Endothelial cell of umbilical vein (primary cell): ENCODE measurements at regions not wholly inside any gene's neighbourhood (a gene's known extent, or its start where the extent isn't known, plus 50 kb on each side); places are given as distances from the start of the nearest gene placed in this dataset.

ENCODE experiments used
- BruUV-seq: library from RNA; stranded (reverse); fragments of 400-500 nt; replicated peaks from 2 replicates; lab custom pipeline; 2021; lab: Mats Ljungman, UMichigan
- CTCF ChIA-PET: fragments of 300-600, 350-600 bp; sonication (Branson Sonifier 250); formaldehyde crosslinking; loops from one replicate; lab custom pipeline; 2021; ENCODE audit warnings: antibody characterized with exemption, inconsistent platforms; lab: Charles Lee
- POLR2A ChIA-PET: fragments of 300-600, 350-600 bp; sonication (Branson Sonifier 250); formaldehyde crosslinking; loops from one replicate; lab custom pipeline; 2021; ENCODE audit warnings: antibody characterized with exemption, inconsistent platforms; lab: Charles Lee
- DNase-seq: peaks from one replicate; pipeline ENCODE4 v3.0.0-alpha.2; 2011; ENCODE audit warnings: low read depth, low spot score
- FAIRE-seq: peaks from 2 replicates; lab custom pipeline; 2011; peaks lifted over from hg19 to GRCh38; lab: Jason Lieb, UNC
- H2AFZ ChIP-seq: 2 replicates; pipeline ENCODE4 v1.6.0; 2012; ENCODE audit warnings: low read depth, low read length, control low read depth, inconsistent platforms
- H3K27ac ChIP-seq: 2 replicates; pipeline ENCODE4 v1.5.1; 2011; ENCODE audit warnings: low read depth, mild to moderate bottlenecking, control low read depth, low read length, moderate library complexity; ENCODE audit not compliant: insufficient read depth
- H3K27me3 ChIP-seq, 2 experiments: 2 replicates each; pipeline versions ENCODE4 v1.6.0 to v1.6.1; 2011; ENCODE audit warnings: low read length in 2 of 2, mixed read lengths in 1 of 2; ENCODE audit not compliant: control insufficient read depth in 2 of 2, insufficient read depth in 2 of 2
- H3K36me3 ChIP-seq, 2 experiments: 2 replicates in 1 of 2; 3 replicates in 1 of 2; pipeline ENCODE4 v1.5.1; 2011; ENCODE audit warnings: low read length in 2 of 2, mild to moderate bottlenecking in 1 of 2, moderate library complexity in 1 of 2; ENCODE audit not compliant: control insufficient read depth in 2 of 2, insufficient read depth in 2 of 2; ENCODE audit errors: extremely low read depth in 1 of 2
- H3K4me1 ChIP-seq: 3 replicates; pipeline ENCODE4 v1.5.1; 2011; ENCODE audit warnings: mild to moderate bottlenecking, low read length; ENCODE audit not compliant: control insufficient read depth, insufficient read depth; ENCODE audit errors: extremely low read depth
- H3K4me2 ChIP-seq: 2 replicates; pipeline ENCODE4 v1.6.1; 2011; ENCODE audit warnings: low read length, control low read depth, mixed read lengths; ENCODE audit not compliant: insufficient read depth
- H3K4me3 ChIP-seq, 3 experiments: fragments of 200-600 bp in 1 of 3; sonication (generic), shearing (Covaris generic) in 1 of 3; replicated peaks in 1 of 3; 2 replicates each; pipeline ENCODE4 v1.5.1; 2011 to 2016; ENCODE audit warnings: control low read depth in 3 of 3, low read length in 3 of 3, mild to moderate bottlenecking in 2 of 3, inconsistent platforms in 1 of 3, low read depth in 1 of 3, moderate library complexity in 1 of 3; ENCODE audit not compliant: insufficient read depth in 1 of 3
- H3K79me2 ChIP-seq: 2 replicates; pipeline ENCODE4 v1.6.0; 2012; ENCODE audit warnings: low read length, inconsistent platforms; ENCODE audit not compliant: control insufficient read depth, insufficient read depth
- H3K9ac ChIP-seq: replicated peaks from 2 replicates; pipeline ENCODE3; 2011; ENCODE audit warnings: low read length, control low read depth; ENCODE audit not compliant: insufficient read depth; ENCODE audit errors: extremely low read depth
- H3K9me1 ChIP-seq: replicated peaks from 3 replicates; pipeline ENCODE4 v1.6.0; 2011; ENCODE audit warnings: mild to moderate bottlenecking, low read length; ENCODE audit not compliant: control insufficient read depth, insufficient read depth; ENCODE audit errors: extremely low read depth
- H3K9me3 ChIP-seq: replicated peaks from 2 replicates; pipeline ENCODE4 v1.5.1; 2012; ENCODE audit warnings: low read length, inconsistent platforms; ENCODE audit not compliant: control insufficient read depth, insufficient read depth
- H4K20me1 ChIP-seq: replicated peaks from 2 replicates; pipeline ENCODE3; 2011; ENCODE audit warnings: mild to moderate bottlenecking, low read length; ENCODE audit not compliant: control insufficient read depth, insufficient read depth; ENCODE audit errors: extremely low read depth
- MAX ChIP-seq: IDR thresholded peaks from 2 replicates; pipeline ENCODE4 v1.6.1; 2011; ENCODE audit not compliant: insufficient read depth, insufficient read length
- POLR2A ChIP-seq: IDR thresholded peaks from 2 replicates; pipeline ENCODE4 v1.6.1; 2012; ENCODE audit warnings: low read depth, mild to moderate bottlenecking, control low read depth, low read length
- POLR2AphosphoS5 ChIP-seq: IDR thresholded peaks from 2 replicates; pipeline ENCODE4 v1.6.1; 2012; ENCODE audit warnings: low read depth, mild to moderate bottlenecking, control low read depth, low read length, moderate library complexity; ENCODE audit not compliant: insufficient read depth
- dilution Hi-C: fragments of 300-500 bp; cut with MboI; formaldehyde crosslinking; loops from one replicate; pipeline ENCODE4 v1.15.0; 2019; ENCODE audit warnings: low sequenced_read_pairs; ENCODE audit not compliant: extremely low pct_ligation_motif_present
- intact Hi-C: fragments of 100-400 bp; cut with micrococcal nuclease; formaldehyde crosslinking; loops from one replicate; pipeline ENCODE4 v1.10.0; 2022

- H3K9me3 ChIP-seq = no peaks in the 10 kb centered on the region
- dilution Hi-C loops (no loop called here), intact Hi-C loops (no loop called here)
- H3K79me2 ChIP-seq = no peaks in the 10 kb centered on the region
- no TSS peak for BruUV-seq
- H3K27me3 ChIP-seq = no peaks in the 10 kb centered on the region
- ChIA-PET CTCF (interaction anchor here (0.6 kb wide), 1 partner anchor 1340 kb away, joined by 3 read pairs; no protein-coding TSS in a partner anchor), POLR2A (no interaction called here)
- H2AFZ ChIP-seq = no peak overlapping the region
- H3K4me3 ChIP-seq = no peak overlapping the region
- H3K4me1 ChIP-seq = no peaks in the 10 kb centered on the region
- H3K4me2 ChIP-seq = no peak overlapping the region
- H3K27ac ChIP-seq = no peak overlapping the region
- no peak for TF ChIP-seq POLR2A
- H3K9ac ChIP-seq = no peak overlapping the region
- no peaks in the 10 kb centered on the region for H3K36me3 ChIP-seq
- no peak for FAIRE-seq
- H3K9me1 ChIP-seq = no peaks in the 10 kb centered on the region
- no peak for DNase-seq
- no peaks in the 10 kb centered on the region for H4K20me1 ChIP-seq
Measured at GRCh38 chr6:21505574-21505990, 88.0 kb upstream of the SOX4 start.

- no peaks in the 10 kb centered on the region for H3K9me3 ChIP-seq
- H3K4me3 ChIP-seq = no peak overlapping the region
- H4K20me1 ChIP-seq = no peaks in the 10 kb centered on the region
- H3K4me2 ChIP-seq = no peak overlapping the region
- FAIRE-seq (no peak), DNase-seq (no peak)
- dilution Hi-C loops (no loop called here), intact Hi-C loops (no loop called here)
- no peak overlapping the region for H2AFZ ChIP-seq
- H3K36me3 ChIP-seq = no peaks in the 10 kb centered on the region
- ChIA-PET CTCF (interaction anchor here (0.6 kb wide), 1 partner anchor 1340 kb away, joined by 3 read pairs; no protein-coding TSS in a partner anchor), POLR2A (no interaction called here)
- no peaks in the 10 kb centered on the region for H3K79me2 ChIP-seq
- no peaks in the 10 kb centered on the region for H3K4me1 ChIP-seq
- no peak overlapping the region for H3K27ac ChIP-seq
- no peaks in the 10 kb centered on the region for H3K9me1 ChIP-seq
- no peak overlapping the region for H3K9ac ChIP-seq
- TF ChIP-seq MAX (no peak), POLR2AphosphoS5 (no peak)
- no peaks in the 10 kb centered on the region for H3K27me3 ChIP-seq
- BruUV-seq = no TSS peak
Measured at GRCh38 chr6:21506126-21506525, 87.4 kb upstream of the SOX4 start.
